GM18870 (cell line): ENCODE measurements at regions not wholly inside any gene's neighbourhood (a gene's known extent, or its start where the extent isn't known, plus 50 kb on each side); places are given as distances from the start of the nearest gene placed in this dataset.

Experiments used
- ATAC-seq: cut with Tn5 transposase; IDR thresholded peaks from one replicate; pipeline ENCODE4 v1.9.1; 2021; ENCODE audit warnings: moderate library complexity; ENCODE audit not compliant: unreplicated experiment

GRCh38 chr22:47602732-47603131 is 840.3 kb downstream of the TBC1D22A start:
- ATAC-seq = no peak

GRCh38 chr22:47601666-47602065 is 839.2 kb downstream of the TBC1D22A start:
- ATAC-seq = no peak

GRCh38 chr22:47600791-47601625 is 838.6 kb downstream of the TBC1D22A start:
- no peak for ATAC-seq

GRCh38 chr22:47600281-47600680 is 837.8 kb downstream of the TBC1D22A start:
- no peak for ATAC-seq

GRCh38 chr22:47599753-47600152 is 837.3 kb downstream of the TBC1D22A start:
- no peak for ATAC-seq

- no peak for ATAC-seq
These were observed 836.4 kb downstream of the TBC1D22A start for GRCh38 chr22:47598864-47599263.

- ATAC-seq = no peak
These were observed 834.6 kb downstream of the TBC1D22A start for GRCh38 chr22:47597041-47597440.

GRCh38 chr22:47596176-47596690 is 833.8 kb downstream of the TBC1D22A start:
- ATAC-seq = no peak

GRCh38 chr22:47594836-47595521 is 832.5 kb downstream of the TBC1D22A start:
- ATAC-seq = no peak

- ATAC-seq = no peak
These were observed 831.5 kb downstream of the TBC1D22A start for GRCh38 chr22:47593911-47594311.

- no peak for ATAC-seq
These were observed 830.8 kb downstream of the TBC1D22A start for GRCh38 chr22:47593291-47593690.

GRCh38 chr22:47592791-47593190 is 830.3 kb downstream of the TBC1D22A start:
- no peak for ATAC-seq

- ATAC-seq = no peak
These were observed 829.3 kb downstream of the TBC1D22A start for GRCh38 chr22:47591709-47592108.

- no peak for ATAC-seq
These were observed 828.6 kb downstream of the TBC1D22A start for GRCh38 chr22:47591016-47591415.

GRCh38 chr22:47589271-47590250 is 827.1 kb downstream of the TBC1D22A start:
- no peak for ATAC-seq

- ATAC-seq = no peak
These were observed 826.1 kb downstream of the TBC1D22A start for GRCh38 chr22:47588578-47588960.

- no peak for ATAC-seq
These were observed 825.6 kb downstream of the TBC1D22A start for GRCh38 chr22:47587861-47588577.

- no peak for ATAC-seq
These were observed 824.9 kb downstream of the TBC1D22A start for GRCh38 chr22:47587361-47587760.

- ATAC-seq = no peak
These were observed 824.5 kb downstream of the TBC1D22A start for GRCh38 chr22:47586946-47587345.

- no peak for ATAC-seq
These were observed 823.6 kb downstream of the TBC1D22A start for GRCh38 chr22:47586038-47586437.
